GM19238 (cell line): ENCODE measurements at regions not wholly inside any gene's neighbourhood (a gene's known extent, or its start where the extent isn't known, plus 50 kb on each side); places are given as distances from the start of the nearest gene placed in this dataset.
"Not testable (repeated sequence)": the region's sequence is repeated elsewhere in the genome, so short reads cannot be mapped to it uniquely, and the experiment has no call there.

ENCODE experiments used
- DNase-seq: peaks from one replicate; pipeline ENCODE4 v3.0.0; 2011; ENCODE audit warnings: low spot score; ENCODE audit not compliant: insufficient read length

DNA sequence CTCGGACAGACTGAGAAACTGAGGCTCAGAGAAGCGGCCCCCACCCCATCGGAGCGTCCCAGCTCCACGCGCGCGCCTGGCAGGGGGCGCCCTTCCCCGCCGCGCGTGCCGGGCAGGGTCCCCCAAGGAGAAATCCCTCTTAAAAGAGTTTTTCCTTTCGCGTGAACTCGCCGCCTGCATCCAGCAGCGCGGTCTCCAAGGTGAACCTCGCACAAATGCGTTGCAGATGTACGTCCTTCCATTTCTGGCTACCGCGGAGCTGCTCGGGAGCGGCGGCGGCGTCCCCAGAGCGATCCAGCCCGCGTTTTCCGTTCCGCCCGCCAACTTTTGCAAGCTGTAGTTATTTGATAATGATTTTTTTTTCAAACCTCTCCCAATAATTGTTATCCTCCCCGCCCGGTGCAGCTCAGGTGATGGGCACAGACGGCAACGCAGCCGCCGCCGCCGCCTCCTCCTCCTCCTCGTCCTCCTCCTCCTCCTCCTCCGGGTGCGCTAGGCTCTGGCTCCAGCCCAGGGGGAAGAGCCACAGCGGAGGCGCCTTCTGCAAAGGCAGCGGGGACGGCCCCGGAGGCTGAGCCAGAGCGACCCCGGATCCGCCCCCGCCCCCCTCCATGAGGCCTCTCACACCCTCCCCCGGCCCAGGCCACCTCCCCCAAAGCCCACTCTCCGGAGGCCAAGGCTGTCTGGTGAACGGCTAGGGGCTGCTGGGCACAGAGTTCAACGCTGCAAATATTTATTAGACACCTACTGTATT lies 74.0 kb upstream of the CUX1 start:
- DNase-seq, result peak; percentile 66

DNA sequence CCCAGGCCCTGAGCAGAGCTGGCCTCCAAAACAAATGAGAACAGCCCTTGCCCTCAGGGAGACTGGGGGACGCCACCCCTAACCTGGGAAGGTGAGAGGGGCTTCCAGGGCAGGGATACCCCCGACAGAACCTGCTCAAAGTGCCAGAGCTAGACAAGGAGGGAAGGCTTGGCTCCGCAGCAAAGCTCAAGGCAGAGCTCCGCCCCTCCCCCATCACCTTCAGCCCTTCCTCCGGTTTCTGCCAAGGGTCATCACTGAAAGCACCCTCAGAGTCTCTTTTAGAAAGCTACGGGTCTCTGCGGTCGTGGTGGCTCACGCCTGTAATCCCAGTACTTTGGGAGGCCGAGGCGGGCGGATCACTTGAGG lies 73.4 kb upstream of the CUX1 start:
- DNase-seq, result no peak

DNA sequence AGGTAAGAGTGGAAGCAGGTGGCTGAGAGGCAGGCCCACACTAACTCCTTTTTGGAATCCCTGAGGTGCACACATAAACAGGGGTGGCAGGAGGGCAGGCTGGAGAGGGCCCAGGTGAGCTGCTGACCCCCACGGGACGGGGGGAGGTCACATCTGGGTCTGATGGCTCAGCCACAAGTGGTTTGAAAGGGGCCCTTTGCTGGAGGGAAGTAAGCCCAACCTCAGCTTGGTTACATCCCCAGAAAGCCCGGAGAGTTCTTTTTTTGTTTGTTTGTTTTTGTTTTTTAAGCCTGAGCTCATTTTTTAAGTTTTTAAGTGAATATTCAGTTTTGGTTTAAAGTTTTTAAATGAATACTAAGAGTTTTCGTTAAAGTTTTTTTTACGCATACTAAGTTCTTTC lies 72.8 kb upstream of the CUX1 start:
- DNase-seq, result no peak

DNA sequence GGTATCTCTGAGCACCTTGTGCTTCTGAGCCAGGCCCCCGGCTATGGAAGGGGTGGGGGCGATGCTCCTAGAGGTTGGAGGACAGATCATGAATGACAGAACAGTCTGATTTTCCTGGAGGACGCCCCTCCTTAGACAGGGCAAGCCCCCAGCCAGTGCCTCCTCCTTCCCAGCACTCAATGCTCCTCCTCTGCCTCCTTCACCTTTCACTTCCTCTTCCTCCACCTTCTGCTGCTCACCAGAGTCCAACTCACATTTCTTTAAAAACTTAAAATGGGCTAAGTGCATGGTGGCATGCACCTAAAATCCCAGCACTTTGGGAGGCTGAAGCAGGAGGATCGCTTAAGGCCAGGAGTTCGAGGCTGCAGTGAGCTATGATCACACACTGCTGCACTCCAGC lies 71.1 kb upstream of the CUX1 start:
- no peak for DNase-seq

DNA sequence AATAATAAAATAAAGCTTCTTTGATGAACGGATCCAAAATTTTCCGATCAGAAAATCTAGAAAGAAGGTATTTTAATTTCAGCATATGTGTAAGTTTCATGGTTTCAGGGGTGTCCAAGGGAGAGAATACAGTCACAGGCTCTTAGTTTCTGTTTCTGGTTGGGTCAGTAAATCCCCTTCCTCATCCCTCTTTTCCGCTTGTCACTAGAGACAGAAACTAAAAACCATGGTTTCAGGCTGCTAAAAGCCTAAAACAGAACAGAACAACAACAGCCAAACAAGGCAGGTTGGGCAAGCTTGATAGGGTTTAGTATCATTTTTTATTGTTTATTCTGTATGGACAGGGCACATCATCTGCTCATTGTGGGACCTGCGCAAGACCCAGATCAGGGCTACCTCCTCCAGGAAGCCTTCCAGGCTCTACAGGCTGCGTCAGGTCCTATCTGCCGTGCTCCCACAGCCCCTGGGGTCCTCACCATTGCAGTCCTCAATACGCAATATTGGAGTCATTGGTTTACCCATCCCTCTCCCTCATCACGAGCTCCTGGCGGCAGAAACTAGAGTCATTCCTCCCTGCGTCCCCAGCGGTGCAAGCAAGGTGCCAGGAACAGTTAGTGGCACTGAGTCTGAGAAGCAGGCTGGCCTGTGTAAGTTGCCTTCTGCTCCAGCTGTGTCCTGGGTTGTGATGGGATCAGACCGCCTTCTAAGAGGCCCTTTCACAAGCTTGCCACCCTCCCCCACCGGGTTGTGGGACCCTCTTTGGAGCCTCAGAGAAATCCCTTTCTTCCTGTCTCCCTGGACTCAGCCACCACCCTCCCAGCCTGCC lies 70.2 kb upstream of the CUX1 start:
- no peak for DNase-seq

DNA sequence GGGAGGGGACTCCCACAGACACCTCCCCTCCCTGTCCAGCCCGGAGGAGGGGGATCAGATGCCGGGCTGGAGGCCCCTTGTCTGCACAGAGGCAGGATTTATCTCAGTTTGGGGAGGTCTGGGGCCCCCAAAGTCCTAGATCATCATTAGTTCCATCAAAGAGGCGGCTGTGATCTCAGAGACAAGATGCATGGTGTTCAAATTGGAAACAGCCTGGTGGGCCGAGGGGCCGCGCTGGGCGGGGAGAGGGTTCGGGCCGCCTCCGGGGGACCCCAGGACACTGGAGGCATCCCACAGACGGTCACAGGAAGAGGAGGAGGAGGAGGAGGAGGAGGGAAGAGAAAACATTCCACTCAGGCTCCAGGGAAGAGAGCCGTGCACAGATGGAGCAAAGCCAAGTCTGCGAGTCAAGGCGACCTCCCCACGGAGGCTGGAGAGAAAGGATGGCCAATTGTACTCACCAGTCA lies 69.5 kb upstream of the CUX1 start:
- DNase-seq, result no peak

DNA sequence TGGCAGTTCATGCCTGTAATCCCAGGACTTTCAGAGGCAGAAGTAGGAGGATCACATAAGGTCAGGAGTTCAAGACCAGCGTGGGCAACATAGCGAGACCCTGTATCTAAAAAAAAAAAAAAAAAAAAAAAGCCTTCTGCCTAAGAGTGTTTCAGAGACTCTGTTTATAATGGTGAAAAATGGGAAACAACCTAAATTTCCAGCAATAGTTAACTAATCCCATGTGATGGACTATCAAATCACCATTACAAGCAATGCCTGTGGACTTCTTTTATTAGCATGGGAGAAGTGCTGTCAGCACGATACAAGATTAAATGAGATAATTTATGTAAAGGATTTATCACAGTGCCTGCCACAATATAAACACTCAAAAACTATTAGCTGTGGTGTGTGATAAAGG lies 67.5 kb upstream of the CUX1 start:
- DNase-seq, result no peak

DNA sequence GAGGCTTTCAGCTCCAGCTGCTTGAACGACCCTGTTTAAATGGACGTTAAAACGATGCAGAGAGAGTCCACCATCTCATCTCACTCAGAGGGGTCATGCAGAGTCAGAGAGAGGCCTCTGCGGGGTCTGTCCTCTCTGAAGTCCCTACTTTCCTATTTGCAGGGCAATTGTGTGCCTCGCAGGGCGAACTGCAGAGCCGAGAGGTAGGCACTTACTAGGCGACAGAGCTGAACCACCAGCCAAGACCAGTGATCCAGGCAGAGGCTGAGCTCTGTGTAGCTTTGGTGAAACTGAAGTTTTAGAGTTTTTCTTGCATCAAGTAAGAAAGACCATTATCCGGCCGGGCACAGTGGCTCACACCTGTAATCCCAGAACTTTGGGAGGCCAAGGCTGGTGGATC lies 64.1 kb upstream of the CUX1 start:
- DNase-seq, result no peak

DNA sequence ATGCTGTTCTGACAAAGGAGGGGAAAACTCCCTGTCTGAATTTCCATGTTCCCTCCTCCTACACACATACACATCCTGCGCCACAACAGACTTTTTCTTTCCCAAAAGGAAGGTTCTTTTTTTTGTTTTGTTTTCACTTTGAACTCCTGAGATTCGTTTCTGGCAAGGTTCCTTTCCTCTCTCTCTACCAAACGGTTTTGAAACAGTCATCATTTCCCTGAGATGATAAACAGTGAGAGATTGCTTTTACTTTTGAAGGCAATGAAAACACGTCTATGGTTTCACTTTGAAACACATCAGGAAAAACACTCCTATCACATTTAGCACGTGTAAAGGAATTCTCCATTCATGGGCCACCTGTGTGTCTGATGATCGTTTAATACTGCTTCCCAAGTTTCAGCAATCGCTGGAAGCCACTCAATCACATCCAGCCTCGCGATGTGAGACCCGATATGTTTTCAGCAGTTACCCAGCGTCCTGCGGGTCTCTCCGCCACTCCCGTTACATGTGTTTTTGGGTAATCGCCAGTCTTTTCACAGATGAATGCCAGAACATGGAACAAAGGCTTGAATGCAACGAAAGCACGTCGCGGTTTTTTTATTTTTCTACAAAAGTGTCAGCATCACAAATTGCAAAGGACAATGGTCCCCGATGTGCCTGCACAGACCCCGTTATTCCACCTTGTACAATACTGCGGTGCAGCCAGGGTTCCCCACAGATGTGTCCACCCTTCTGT lies 62.8 kb upstream of the CUX1 start:
- no peak for DNase-seq

DNA sequence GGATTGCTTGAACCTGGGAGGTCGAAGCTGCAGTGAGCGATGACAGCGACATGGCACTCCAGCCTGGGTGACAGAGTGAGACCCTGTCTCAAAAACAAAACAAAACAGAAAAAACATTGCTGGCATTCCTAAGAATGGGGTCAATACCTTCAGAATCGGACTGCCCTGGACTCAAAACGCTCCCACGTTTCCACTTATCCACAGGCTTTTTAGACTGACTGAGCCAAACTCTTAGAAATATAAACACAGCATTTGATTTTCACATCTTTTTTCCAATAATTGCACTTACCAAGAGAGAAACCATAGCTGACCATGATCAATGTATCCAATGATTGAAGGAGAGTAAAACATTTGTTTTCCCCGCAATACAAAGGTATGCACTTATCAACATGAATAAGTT lies 59.5 kb upstream of the CUX1 start:
- no peak for DNase-seq

DNA sequence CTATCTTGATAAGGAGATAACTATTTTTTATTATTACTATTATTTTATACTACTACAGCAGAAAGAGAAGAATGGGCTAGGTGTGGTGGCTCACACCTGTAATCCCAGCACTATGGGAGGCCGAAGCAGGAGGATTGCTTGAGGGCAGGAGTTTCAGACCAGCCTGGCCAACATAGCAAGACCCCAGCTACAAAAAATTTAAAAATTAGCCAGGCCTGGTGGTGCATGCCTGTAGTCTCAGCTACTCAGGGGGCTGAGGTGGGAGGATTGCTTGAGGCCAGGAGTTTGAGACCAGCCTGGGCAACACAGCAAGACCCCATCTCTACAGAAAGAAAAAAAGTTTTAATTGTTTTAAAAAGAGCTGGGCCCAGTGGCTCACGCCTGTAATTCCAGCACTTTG lies 58.9 kb upstream of the CUX1 start:
- not testable (repeated sequence) for DNase-seq

DNA sequence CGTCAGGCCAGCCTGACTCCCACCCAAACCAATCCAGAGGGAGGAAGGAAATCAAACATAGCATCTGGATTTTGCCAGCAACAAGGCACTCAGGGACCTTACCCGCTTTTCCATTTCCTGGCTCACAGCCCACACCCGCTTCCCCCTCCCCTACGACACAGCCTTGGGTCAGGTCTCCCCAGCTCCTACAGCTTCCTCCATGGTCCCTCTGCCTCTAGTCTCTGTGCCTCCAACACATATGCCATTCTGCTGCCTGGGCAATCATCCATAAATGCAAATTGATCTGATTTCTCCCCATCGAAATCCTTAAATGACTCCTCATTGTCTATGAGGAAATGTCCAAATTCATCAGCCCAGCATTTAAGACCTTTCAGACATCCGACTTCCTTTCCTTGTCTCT lies 53.2 kb upstream of the CUX1 start:
- no peak for DNase-seq

DNA sequence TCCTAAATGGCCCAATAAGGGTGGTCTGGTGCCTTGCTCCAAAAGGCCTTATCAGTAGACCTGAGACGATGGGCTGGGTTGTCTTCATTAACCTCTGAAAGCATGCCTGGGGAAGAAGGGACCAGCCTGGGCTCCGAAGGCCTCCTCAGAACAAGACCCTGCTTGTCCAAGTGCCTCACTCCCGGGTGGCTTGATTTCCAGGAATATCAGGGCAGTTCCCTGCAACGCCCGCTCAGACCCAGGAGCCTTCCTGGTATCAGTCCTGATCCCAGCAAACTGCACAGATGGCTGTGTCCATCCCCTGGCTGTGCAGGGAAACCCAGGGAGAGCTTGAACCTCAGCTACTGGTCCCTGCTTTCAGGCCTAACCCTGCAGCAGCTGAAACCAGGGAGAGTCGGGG lies 49.9 kb upstream of the CUX1 start:
- DNase-seq, result no peak
